OCI-LY1 (cell line): ENCODE measurements at regions not wholly inside any gene's neighbourhood (a gene's known extent, or its start where the extent isn't known, plus 50 kb on each side); places are given as distances from the start of the nearest gene placed in this dataset.
A peak's percentile ranks its signal among the peaks of the same experiment; 100 is the strongest.

ENCODE experiments used
- H2AFZ ChIP-seq: fragments of 200-600 bp; sonication (generic), shearing (Covaris generic); 2 replicates; pipeline ENCODE4 v1.6.0; 2014; ENCODE audit warnings: antibody characterized with exemption, mild to moderate bottlenecking, low read length
- H3F3A ChIP-seq: fragments of 200-600 bp; sonication (generic), shearing (Covaris generic); 2 replicates; pipeline ENCODE4 v1.6.0; 2014; ENCODE audit warnings: mild to moderate bottlenecking, antibody characterized with exemption, low read length, moderate library complexity; ENCODE audit not compliant: insufficient read depth
- H3K27ac ChIP-seq: fragments of 200-600 bp; sonication (generic); 2 replicates; pipeline ENCODE4 v1.5.1; 2014; ENCODE audit warnings: low read length, mixed run types, mild to moderate bottlenecking, low read depth; ENCODE audit not compliant: poor library complexity, severe bottlenecking
- H3K27me3 ChIP-seq: fragments of 200-600 bp; sonication (generic); 2 replicates; pipeline ENCODE4 v1.6.0; 2014; ENCODE audit warnings: antibody characterized with exemption, mild to moderate bottlenecking, low read length, moderate library complexity; ENCODE audit not compliant: insufficient read depth
- H3K36me3 ChIP-seq: fragments of 200-600 bp; sonication (generic); 2 replicates; pipeline ENCODE4 v1.6.1; 2014; ENCODE audit warnings: mild to moderate bottlenecking, antibody characterized with exemption, low read length, moderate library complexity, mixed read lengths; ENCODE audit not compliant: insufficient read depth
- H3K4me1 ChIP-seq: fragments of 200-600 bp; sonication (generic); 2 replicates; pipeline ENCODE4 v1.5.1; 2014; ENCODE audit warnings: mild to moderate bottlenecking, low read length, moderate library complexity; ENCODE audit not compliant: insufficient read depth, severe bottlenecking
- H3K4me2 ChIP-seq: fragments of 200-600 bp; sonication (generic), shearing (Covaris generic); 2 replicates; pipeline ENCODE4 v1.6.1; 2014; ENCODE audit warnings: low read length
- H3K4me3 ChIP-seq: fragments of 200-600 bp; sonication (generic); 2 replicates; pipeline ENCODE4 v1.5.1; 2014; ENCODE audit warnings: low read length, low read depth, mild to moderate bottlenecking, mixed read lengths; ENCODE audit not compliant: poor library complexity, severe bottlenecking
- H3K79me2 ChIP-seq: fragments of 200-600 bp; shearing (Covaris generic); 2 replicates; pipeline ENCODE4 v1.6.1; 2016; ENCODE audit warnings: mixed run types, low read length, mixed read lengths; ENCODE audit not compliant: insufficient read depth
- H3K9ac ChIP-seq: fragments of 200-600 bp; sonication (generic), shearing (Covaris generic); 2 replicates; pipeline ENCODE4 v1.6.1; 2014; ENCODE audit warnings: mild to moderate bottlenecking, low read length, mixed read lengths
- H3K9me2 ChIP-seq: fragments of 200-600 bp; sonication (generic), shearing (Covaris generic); 2 replicates; pipeline ENCODE4 v1.6.1; 2014; ENCODE audit warnings: low read depth, mild to moderate bottlenecking, low read length, mixed read lengths
- H3K9me3 ChIP-seq: fragments of 200-600 bp; shearing (Covaris generic); 2 replicates; pipeline ENCODE4 v1.6.1; 2014; ENCODE audit warnings: low read length, mixed read lengths
- H4K20me1 ChIP-seq: fragments of 200-600 bp; sonication (generic), shearing (Covaris generic); 2 replicates; pipeline ENCODE4 v1.6.0; 2016; ENCODE audit warnings: mild to moderate bottlenecking, low read length; ENCODE audit not compliant: insufficient read depth
- CTCF ChIP-seq: fragments of 200-600 bp; sonication (generic), shearing (Covaris generic); IDR thresholded peaks from 2 replicates; pipeline ENCODE4 v1.5.1; 2017; ENCODE audit warnings: mild to moderate bottlenecking, antibody characterized with exemption, low read length, moderate library complexity, mixed read lengths
- EZH2 ChIP-seq: fragments of 200-600 bp; sonication (generic), shearing (Covaris generic); IDR thresholded peaks from 2 replicates; pipeline ENCODE4 v1.8.0; 2017; ENCODE audit warnings: borderline replicate concordance, mixed run types, mild to moderate bottlenecking, antibody characterized with exemption, low read length, moderate library complexity, mixed read lengths

- Histone ChIP-seq H3K27ac (no peak overlapping the region), H3K9ac (no peak overlapping the region), H3F3A (no peaks in the 10 kb centered on the region), H3K4me2 (no peak overlapping the region), H3K79me2 (no peaks in the 10 kb centered on the region), H3K9me2 (no peaks in the 10 kb centered on the region), H3K4me1 (no peaks in the 10 kb centered on the region), H4K20me1 (no peaks in the 10 kb centered on the region), H3K9me3 (no peaks in the 10 kb centered on the region), H2AFZ (no peak overlapping the region), H3K4me3 (no peak overlapping the region), H3K36me3 (no peaks in the 10 kb centered on the region), H3K27me3 (no peaks in the 10 kb centered on the region)
- TF ChIP-seq EZH2 = no peak
- no peak for TF ChIP-seq CTCF
Measured at GRCh38 chr13:107157271-107157670, 589.3 kb upstream of the ARGLU1 start.

GRCh38 chr13:107144432-107144831 lies 576.5 kb upstream of the ARGLU1 start:
- Histone ChIP-seq H2AFZ (no peak overlapping the region), H3K4me3 (no peak overlapping the region), H3K79me2 (no peaks in the 10 kb centered on the region), H3F3A (no peaks in the 10 kb centered on the region), H3K4me1 (no peaks in the 10 kb centered on the region), H3K27ac (no peak overlapping the region), H3K4me2 (no peak overlapping the region), H3K27me3 (no peaks in the 10 kb centered on the region), H4K20me1 (no peaks in the 10 kb centered on the region), H3K9ac (no peak overlapping the region), H3K36me3 (no peaks in the 10 kb centered on the region), H3K9me2 (no peaks in the 10 kb centered on the region), H3K9me3 (no peaks in the 10 kb centered on the region)
- TF ChIP-seq CTCF = peak; percentile 15; the same call in 1 of the 2 replicates
- TF ChIP-seq EZH2 = no peak

- H3K9ac ChIP-seq = no peak overlapping the region
- no peak overlapping the region for H3K27ac ChIP-seq
- H3K9me2 ChIP-seq = no peaks in the 10 kb centered on the region
- H3K36me3 ChIP-seq = no peaks in the 10 kb centered on the region
- H3K79me2 ChIP-seq = no peaks in the 10 kb centered on the region
- no peaks in the 10 kb centered on the region for H3K27me3 ChIP-seq
- H3F3A ChIP-seq = no peaks in the 10 kb centered on the region
- no peak overlapping the region for H3K4me3 ChIP-seq
- H2AFZ ChIP-seq = no peak overlapping the region
- H3K4me2 ChIP-seq = no peak overlapping the region
- TF ChIP-seq EZH2 (no peak), CTCF (no peak)
- H3K4me1 ChIP-seq = no peaks in the 10 kb centered on the region
- no peaks in the 10 kb centered on the region for H3K9me3 ChIP-seq
- no peaks in the 10 kb centered on the region for H4K20me1 ChIP-seq
Measured at GRCh38 chr13:107141767-107142166, 573.8 kb upstream of the ARGLU1 start.
